Stimulated activated CD8-positive, alpha-beta memory T cell treated with anti-CD3 and anti-CD28 coated beads, Interleukin-4, amount 100 ng/mL, for 1 hour (primary cell): ENCODE measurements at regions not wholly inside any gene's neighbourhood (a gene's known extent, or its start where the extent isn't known, plus 50 kb on each side); places are given as distances from the start of the nearest gene placed in this dataset.
"Not testable (repeated sequence)": the region's sequence is repeated elsewhere in the genome, so short reads cannot be mapped to it uniquely, and the experiment has no call there.

ENCODE experiments used
- DNase-seq, 2 donors: peaks; one replicate each; pipeline ENCODE4 v3.0.0-alpha.2; 2020; ENCODE audit warnings: low read depth in 2 of 2, low spot score in 1 of 2

DNA sequence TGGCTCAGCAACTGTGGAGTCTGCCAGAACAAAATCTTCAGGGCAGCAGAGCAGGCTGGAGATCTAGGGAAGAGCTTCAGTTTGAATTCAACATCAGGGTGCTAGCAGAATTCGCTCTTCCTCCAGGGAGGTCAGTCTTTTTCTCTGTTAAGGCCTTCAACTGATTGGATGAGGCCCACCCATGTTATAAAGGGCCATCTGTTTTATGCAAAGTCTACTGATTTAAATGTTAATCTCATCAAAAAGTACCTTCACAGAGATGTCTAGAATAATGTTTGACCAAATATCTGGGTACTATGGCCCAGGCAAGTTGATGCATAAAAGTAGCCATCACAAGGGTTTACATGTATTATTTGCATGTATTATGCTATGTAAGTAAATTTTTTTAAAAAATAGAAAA lies 378.4 kb downstream of the BTG1 start:
- no peak for DNase-seq

DNA sequence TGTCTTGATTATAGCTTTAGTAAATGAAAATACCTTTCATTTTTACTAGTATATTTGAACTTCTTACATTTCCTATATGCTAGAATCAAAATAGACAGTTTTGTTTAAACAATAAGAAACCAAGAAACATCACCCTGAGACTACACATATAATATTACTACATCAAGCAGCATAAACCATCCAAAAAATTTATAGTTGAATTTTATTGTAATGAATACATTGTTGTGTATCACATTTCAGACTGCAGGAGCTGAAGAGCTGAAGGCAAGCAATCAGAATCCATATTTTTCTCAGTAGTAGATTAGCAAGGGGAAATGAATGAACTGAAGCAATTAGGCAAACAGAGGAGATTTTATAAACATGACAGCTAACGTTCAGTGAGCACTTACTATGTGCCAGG lies 379.2 kb downstream of the BTG1 start:
- DNase-seq: no peak

DNA sequence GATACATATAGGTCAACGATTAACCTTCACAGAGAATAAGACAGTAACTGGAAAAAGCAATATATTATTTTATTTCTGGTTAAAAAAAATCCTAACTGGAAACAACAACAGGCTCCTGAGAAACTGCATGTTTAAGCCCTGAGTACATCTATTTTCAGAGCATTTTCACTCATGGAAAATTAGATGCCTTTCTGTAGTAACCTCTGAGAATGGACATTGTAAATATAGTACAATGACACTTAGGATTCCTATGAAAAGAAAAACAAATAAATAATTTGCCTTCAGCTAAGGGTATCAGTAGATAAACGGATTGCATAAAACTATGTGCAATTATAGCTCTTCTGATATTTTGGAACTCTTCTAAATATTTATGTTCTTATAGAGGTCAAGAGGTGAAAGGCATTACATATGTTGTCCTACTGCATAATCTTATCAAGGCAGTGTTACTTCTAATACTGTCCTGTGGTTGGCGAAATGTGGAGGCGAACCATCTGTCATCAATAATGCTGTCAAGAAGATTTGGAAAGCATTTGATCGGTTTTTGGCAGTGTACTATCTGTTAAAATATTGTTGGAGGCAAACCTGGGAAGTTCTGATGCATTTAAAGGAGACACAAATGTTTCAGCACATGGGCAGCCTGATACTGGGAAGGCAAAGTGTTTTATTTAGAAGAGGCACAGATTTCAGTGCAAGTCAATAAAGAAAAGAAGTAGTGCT lies 381.8 kb downstream of the BTG1 start:
- no peak for DNase-seq

DNA sequence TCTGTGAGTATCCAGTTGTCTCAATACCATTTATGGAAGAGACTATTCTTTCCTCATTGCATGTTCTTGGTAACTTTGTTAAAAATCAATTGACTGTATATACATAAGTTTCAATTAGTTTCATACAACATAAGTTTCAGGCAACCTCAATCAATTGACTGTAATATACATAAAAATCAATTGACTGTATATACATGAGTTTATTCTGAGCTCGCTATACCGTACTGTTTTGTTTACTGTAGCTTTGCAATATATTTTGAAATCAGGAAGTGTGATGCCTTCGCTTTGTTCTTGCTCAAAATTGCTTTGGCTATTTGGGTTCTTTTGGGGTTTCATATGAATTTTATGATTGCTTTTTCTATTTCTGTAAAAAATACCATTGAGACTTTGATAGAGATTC lies 392.0 kb downstream of the BTG1 start:
- DNase-seq: no peak

DNA sequence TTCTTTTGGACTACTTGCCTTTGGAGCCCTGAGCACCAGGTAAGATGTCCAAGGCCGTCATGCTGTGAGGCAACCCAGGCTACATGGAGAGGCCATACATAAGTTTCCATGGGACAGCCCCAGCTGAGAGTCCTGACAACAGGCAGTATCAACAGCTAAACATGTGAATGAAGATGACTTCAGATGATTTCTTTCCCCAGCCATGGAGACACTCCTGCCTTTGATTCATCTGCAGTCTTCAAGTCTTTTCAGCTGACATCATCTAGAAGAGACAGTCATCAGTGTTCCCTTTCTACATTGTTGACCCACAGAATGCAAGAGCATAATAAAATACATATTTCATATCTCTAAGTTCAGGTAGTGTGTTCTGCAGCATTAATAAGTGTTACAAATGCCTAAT lies 398.7 kb downstream of the BTG1 start:
- no peak for DNase-seq

DNA sequence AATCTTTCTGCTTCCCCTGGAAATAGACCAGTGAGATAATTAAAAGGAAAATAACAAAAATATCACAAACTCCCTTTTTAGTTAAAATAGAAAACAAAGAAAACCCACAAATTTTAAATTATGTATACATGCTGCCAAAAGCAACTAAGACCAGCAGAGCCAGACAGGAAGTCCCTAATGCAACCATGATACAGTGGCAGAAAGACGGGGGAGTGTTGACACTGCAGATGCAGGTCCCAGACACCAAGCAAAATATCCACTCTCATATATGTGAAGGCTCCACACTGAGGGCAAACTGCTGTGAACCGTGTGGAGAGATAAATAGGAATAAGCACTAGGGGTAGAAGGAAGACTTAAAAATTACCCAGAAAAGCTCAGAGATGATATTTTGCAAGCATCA lies 401.0 kb downstream of the BTG1 start:
- no peak for DNase-seq

DNA sequence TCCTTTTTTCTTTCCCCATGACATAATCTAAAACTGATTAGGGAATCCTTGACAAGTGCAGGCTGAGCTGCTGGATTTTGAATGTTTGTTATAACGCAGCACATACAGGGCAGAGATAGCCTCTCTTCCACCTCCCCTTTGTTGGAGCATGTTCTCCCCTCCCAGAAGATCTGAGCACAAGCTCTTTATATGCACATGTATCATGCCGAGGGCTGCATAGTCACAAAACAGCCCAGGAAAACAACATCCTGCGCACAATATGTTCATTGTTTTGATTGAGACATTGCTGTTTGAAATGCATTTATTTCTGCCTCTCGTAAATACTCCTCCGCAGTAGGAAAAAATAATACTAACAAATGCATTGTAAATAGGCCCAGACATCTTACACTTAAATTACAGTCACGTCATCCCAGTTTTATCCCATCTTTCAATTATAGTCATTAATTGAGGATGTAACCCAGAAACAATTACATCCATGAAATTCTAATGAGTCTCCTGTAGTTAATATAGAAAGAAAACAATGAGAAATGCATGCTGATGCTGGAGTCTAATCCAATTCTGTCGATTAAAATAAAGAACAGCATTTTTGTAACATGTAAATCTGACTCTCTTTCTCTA lies 401.8 kb downstream of the BTG1 start:
- no peak for DNase-seq

DNA sequence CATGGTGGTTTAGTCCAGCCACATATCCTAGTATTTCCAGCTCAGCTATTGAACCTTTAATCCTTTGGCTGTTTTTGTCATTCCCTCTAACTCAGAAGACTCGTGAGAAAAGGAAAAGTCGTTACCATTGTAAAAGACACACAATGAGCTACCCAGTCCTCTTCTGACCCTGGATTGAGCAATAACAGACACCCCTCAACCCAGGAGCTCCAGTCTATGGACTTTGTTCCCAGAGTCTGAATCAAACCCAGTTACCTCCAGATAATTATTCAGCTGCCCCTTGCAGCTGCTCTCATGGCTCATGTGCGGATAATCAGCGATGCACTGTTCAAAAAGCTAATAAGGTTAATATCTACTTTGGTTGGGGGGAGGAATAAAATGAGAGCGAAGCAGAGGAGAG lies 402.4 kb downstream of the BTG1 start:
- no peak for DNase-seq

DNA sequence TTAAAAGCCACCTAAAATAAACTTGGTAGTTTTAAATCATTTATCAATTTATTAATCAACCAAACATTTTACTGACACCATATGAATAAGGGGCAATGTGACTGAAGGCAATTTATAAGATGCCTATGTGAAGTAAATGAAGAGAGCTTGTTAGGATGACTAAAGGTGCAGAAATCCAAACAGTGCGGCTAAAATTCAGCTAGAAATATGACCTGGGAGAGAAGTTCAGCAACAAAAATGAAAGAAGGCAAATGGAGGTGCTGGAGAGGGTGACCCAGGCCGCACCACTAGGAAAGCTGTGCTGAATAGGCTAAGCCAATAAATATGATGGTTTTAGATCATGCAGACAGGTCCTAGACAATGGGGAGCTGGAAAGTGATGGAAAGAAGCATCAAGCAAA lies 403.7 kb downstream of the BTG1 start:
- no peak for DNase-seq

DNA sequence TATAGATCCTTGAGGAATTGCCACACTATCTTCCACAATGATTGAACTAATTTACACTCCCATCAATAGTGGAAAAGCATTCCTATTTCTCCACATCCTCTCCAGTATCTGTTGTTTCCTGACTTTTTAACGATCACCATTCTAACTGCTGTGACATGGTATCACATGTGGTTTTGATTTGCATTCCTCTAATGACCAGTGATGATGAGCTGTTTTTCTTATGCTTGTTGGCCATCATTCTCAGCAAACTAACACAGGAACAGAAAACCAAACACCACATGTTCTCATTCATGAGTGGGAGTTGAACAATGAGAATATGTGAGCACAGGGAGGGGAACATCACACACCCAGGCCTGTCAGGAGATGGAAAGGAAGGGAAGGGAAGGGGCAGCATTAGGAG lies 411.8 kb downstream of the BTG1 start:
- DNase-seq: not testable (repeated sequence)

DNA sequence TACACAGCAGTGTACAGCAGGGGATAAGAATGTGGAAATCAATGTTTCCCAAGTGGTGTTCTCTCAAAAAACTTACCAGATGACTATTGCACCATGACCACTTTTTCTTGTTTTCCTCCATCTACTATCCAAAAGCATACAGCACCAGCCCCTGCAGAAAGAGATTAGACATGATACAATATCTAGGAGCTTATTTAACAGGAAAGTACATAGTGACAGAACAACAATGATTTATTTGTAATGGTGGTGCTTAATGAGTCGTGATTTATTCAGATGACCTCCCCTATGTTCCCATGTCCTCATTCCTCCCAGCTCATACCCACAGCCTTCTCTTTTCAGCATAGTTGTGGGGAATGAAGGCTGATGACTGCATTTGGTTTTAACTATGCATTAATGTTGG lies 413.6 kb downstream of the BTG1 start:
- no peak for DNase-seq

DNA sequence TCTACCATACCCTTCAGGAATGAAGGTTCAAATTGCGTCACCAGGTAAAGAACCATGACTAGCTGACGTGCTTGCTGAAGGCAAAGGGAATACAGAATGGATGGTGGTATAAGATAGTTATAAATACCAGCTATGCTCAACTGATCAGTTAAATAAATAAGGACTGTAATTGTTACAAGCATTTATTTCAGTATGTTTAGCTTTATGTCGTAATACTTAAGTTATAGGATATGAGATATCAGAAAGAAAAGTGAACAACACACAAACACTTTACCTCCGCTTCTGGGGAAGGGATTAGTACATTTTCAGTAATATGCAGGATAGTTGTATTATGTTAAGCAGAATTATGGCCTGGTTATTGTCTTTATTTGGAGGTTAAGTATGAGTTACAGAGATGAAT lies 416.1 kb downstream of the BTG1 start:
- no peak for DNase-seq

DNA sequence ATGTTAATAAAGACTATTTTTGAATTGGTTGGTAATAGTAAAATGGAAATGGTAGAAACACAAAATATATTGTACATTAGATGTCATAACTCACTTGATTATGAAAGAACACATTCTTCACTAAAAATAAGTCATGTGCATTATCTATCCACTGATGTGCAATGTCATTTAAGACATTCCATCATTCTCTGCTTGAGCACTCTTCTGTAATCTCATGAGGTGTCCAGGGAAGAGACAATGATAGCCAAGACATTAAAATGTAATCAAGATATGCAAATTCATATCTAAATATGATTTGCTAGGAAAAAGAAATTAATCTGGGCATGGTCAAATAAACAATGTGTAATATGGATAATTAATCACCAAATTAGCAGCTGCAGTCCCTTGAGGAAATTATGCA lies 422.5 kb downstream of the BTG1 start:
- DNase-seq: no peak

DNA sequence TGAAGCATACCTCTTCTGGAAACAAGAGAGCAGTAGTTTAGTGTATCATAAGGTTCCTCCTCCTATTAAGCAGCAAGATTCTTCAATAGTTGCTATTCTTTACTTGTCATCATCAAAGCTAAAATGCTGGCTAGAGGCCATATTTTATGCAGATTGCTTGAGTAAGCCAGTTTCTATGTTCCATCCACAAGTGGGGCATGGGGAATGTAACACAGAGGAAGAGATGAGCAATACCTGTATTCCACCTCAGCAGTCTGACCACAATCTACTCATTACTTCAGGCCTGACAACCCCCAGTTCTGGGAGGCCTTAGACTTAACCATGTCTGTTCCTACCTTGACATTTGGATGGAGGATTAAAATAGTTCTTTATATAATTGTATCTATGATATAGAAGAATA lies 423.6 kb downstream of the BTG1 start:
- DNase-seq: no peak

DNA sequence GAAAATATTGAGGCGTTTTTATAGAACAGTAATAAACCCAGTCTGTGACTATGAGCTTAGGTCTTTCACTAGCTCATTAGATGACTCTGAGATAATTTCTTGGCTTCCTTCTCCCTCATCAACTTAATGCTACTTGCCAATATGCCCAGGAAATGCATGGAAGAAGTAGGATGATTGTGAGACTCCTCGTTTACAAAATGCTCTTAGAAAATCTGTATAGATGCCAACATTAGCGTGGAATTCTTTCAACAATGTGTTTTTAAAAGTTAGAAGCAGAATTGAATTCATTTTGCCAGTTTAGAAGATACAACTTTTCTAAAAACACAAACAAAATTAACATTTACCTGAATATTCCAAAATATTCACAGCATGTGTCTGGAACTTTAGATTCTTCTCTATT lies 424.6 kb downstream of the BTG1 start:
- DNase-seq: no peak

DNA sequence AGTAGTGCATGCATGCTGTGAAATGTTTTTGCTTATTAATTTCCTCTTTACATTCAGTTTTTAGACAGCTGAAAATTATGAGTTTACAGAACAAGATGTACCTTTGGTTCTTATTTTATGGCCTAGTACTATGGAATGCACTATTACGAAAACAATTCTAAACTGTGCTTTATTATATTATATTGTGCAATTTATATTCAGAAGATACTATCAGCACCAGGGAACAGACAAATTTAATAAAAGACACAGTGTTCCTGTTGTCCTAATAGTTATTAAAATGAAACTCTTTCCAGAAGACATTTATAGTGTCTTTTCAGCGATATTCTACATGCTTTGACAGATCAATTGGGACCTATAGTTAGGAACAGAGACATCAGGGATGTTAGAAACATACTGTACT lies 427.3 kb downstream of the BTG1 start:
- DNase-seq: no peak

DNA sequence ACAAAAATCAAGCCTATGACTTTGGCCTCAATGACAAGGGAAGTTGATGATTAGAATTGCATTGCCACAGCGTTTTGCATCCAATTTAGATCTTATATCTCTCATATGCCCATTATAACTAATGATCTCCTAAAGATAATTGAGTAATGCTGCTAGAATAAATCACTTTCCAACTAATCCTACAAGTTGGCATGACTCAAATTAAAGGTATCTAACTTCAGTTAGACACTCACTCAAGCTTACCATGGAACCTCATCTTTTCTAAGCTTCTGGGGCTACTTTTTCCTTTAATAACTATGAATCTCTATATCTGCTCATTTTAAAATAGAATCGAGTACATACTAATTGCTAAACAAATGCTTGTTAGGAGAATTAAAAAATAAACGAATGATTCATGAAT lies 427.8 kb downstream of the BTG1 start:
- DNase-seq: no peak

DNA sequence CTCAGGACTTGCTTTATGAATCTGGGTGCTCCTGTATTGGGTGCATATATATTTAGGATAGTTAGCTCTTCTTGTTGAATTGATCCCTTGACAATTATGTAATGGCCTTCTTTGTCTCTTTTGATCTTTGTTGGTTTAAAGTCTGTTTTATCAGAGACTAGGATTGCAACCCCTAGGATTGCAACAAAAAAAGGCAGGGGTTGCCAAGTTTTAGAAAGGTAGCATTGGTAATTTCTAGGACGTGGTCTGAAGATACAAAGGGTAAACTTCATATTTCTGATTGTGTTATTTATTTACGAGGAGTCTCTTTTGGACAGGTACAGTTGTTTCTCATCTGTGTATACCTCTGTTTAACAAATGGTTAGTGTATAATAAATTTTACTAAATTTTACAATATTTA lies 433.7 kb downstream of the BTG1 start:
- not testable (repeated sequence) for DNase-seq

DNA sequence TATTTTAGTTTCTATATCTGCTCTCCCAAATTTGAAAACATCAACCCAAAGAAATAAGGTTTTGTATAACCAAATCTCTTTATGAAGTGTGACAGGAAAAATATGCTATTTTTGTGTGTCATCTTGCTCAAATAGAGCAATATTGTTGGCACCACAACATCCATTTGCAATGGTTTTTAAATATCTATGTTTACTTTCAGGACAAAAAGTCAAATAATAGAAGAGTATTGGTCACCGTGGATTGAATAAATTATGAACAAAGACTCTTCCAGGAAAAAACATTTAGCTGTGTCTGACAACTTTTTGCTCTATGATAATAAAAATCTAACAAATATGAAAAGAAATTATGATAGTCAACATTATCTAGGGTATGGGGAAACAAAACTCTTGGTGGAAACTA lies 439.2 kb downstream of the BTG1 start:
- no peak for DNase-seq

DNA sequence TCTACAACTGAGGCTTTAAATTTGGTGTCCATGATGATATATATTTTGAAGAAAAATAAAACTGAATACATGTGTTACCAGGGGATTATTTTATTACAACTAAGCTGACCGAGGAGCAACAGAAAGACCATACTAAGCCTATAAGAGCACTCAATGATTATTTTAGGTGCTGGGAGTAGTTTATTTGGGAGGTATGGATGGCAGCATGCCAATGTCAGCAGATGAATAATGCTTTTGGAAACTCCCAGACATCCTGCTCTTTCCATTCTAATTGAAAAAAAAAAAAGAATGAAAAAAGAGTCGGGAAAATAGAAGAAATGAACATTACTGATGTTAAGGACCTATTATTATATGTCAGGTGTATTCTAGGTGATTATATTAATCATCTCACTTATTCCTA lies 441.2 kb downstream of the BTG1 start:
- no peak for DNase-seq

DNA sequence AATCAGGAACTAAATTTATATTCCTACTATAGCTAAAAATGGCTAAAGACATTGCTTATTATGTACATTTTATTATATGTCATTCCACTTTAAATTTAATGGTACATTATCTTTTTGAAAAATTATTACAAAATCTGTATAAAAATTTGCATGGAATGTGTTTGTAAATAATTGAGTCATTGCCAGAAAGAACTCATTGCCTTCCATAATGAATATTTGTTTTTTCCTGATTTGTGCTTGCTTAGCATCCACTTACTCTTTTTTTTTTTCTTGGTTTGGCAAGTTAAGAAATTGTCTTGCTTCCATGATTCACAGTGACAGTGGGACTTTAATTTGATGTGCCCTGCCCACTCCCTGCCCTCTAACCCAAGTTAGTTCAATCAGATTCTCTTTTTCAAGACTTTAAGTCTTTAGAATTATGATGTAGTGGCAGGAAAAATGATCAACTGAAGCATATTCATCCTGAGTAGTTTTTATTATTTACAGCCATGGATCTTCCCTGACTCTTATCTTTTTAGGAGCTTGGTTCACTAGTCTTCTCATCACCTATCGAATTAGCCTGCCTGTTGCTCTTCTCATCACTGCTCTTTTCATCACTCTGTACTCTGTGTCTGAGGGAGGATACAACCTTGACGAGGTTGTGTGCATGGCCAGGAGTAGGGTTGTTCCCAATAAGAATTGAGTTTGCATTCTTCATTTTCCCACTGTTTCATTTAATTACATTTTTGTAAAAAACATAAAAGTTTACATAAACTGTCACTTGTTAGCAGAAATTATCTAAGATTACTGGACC lies 442.0 kb downstream of the BTG1 start:
- no peak for DNase-seq

DNA sequence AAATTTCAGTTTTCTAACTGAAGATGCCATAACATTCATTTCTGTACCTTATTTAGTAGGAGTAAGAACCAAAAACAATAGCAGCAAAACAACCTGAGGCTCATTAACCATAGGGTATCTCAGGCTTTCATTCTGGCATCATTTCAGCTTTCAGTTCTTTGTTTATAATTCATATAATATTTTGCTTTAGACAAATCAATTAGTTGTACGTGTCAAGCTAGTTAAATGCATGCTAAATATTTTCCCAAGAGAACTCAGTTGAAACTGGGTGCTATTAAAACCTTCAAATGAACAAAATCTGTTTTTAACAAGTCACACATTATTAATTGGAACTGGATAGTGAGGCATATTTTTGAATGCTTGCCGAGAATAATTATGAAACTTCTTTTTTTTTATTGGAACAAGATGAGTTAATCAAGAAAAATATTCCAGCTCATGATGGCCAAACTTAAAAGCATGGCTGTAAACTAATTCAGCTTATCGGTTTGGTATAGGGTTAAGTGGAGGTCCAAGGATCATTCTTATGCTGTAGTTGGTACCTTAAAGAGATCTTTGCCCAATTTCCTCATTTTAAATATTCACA lies 442.7 kb downstream of the BTG1 start:
- no peak for DNase-seq
